Trophoblast cell (in vitro differentiated cells and primary cell): ENCODE measurements at regions not wholly inside any gene's neighbourhood (a gene's known extent, or its start where the extent isn't known, plus 50 kb on each side); places are given as distances from the start of the nearest gene placed in this dataset.
"Not testable (repeated sequence)": the region's sequence is repeated elsewhere in the genome, so short reads cannot be mapped to it uniquely, and the experiment has no call there.

Source experiments
- DNase-seq, 2 donors: peaks; one replicate each; pipeline ENCODE4 v3.0.0-alpha.2; 2016
- H2AFZ ChIP-seq: 2 replicates; pipeline ENCODE4 v1.6.1; 2013; ENCODE audit warnings: low read length, moderate library complexity, mild to moderate bottlenecking; ENCODE audit not compliant: insufficient read depth, poor library complexity
- H2AK5ac ChIP-seq: 2 replicates; pipeline ENCODE4 v1.6.1; 2013; ENCODE audit warnings: mild to moderate bottlenecking, low read length
- H2BK120ac ChIP-seq: 2 replicates; pipeline ENCODE4 v1.6.1; 2013; ENCODE audit warnings: low read length, mild to moderate bottlenecking, moderate library complexity; ENCODE audit not compliant: insufficient read depth, poor library complexity
- H2BK12ac ChIP-seq: 2 replicates; pipeline ENCODE4 v1.6.1; 2013; ENCODE audit warnings: mild to moderate bottlenecking, low read length, moderate library complexity
- H2BK5ac ChIP-seq: 2 replicates; pipeline ENCODE4 v1.6.1; 2013; ENCODE audit warnings: low read length, low read depth, moderate library complexity, mild to moderate bottlenecking; ENCODE audit not compliant: poor library complexity
- H3K14ac ChIP-seq: 2 replicates; pipeline ENCODE4 v1.6.1; 2013; ENCODE audit warnings: mild to moderate bottlenecking, low read length
- H3K18ac ChIP-seq: 2 replicates; pipeline ENCODE4 v1.6.1; 2013; ENCODE audit warnings: mild to moderate bottlenecking, low read length
- H3K23ac ChIP-seq: 2 replicates; pipeline ENCODE4 v1.6.1; 2013; ENCODE audit warnings: low read length
- H3K27ac ChIP-seq: 2 replicates; pipeline ENCODE4 v1.5.1; 2013; ENCODE audit warnings: low read depth, mild to moderate bottlenecking, inconsistent platforms, low read length, moderate library complexity
- H3K27me3 ChIP-seq: 2 replicates; pipeline ENCODE4 v1.6.1; 2013; ENCODE audit warnings: inconsistent platforms, mild to moderate bottlenecking, low read length, moderate library complexity; ENCODE audit not compliant: insufficient read depth
- H3K36me3 ChIP-seq, 2 experiments: 1 replicate in 1 of 2; 2 replicates in 1 of 2; pipeline ENCODE4 v1.6.1; 2013; ENCODE audit warnings: low read length in 2 of 2, mild to moderate bottlenecking in 2 of 2, moderate library complexity in 1 of 2; ENCODE audit not compliant: insufficient read depth in 2 of 2, control insufficient read depth in 1 of 2
- H3K4ac ChIP-seq: 2 replicates; pipeline ENCODE4 v1.6.1; 2013; ENCODE audit warnings: low read depth, mild to moderate bottlenecking, low read length, moderate library complexity
- H3K4me1 ChIP-seq, 2 experiments: 1 replicate in 1 of 2; 2 replicates in 1 of 2; pipeline ENCODE4 v1.6.1; 2013; ENCODE audit warnings: low read length in 2 of 2, mild to moderate bottlenecking in 2 of 2, moderate library complexity in 1 of 2; ENCODE audit not compliant: insufficient read depth in 2 of 2, control insufficient read depth in 1 of 2
- H3K4me2 ChIP-seq: 2 replicates; pipeline ENCODE4 v1.6.1; 2013; ENCODE audit warnings: inconsistent platforms, mild to moderate bottlenecking, low read length, moderate library complexity
- H3K4me3 ChIP-seq: 2 replicates; pipeline ENCODE4 v1.5.1; 2013; ENCODE audit warnings: mild to moderate bottlenecking, low read depth, low read length, inconsistent platforms
- H3K79me1 ChIP-seq: one replicate; pipeline ENCODE4 v1.6.1; 2013; ENCODE audit warnings: low read length
- H3K79me2 ChIP-seq: 2 replicates; pipeline ENCODE4 v1.6.1; 2013; ENCODE audit warnings: low read length, mild to moderate bottlenecking; ENCODE audit not compliant: control insufficient read depth, insufficient read depth, poor library complexity
- H3K9ac ChIP-seq: 2 replicates; pipeline ENCODE4 v1.6.1; 2013; ENCODE audit warnings: mild to moderate bottlenecking, low read length
- H3K9me3 ChIP-seq: 2 replicates; pipeline ENCODE4 v1.6.1; 2013; ENCODE audit warnings: low read depth, mild to moderate bottlenecking, control low read depth, inconsistent platforms, low read length; ENCODE audit not compliant: insufficient read depth
- H4K12ac ChIP-seq: 2 replicates; pipeline ENCODE4 v1.6.1; 2013; ENCODE audit warnings: low read depth, mild to moderate bottlenecking, low read length, moderate library complexity
- H4K8ac ChIP-seq: 2 replicates; pipeline ENCODE4 v1.6.1; 2013; ENCODE audit warnings: low read depth, mild to moderate bottlenecking, low read length, moderate library complexity
- H4K91ac ChIP-seq: one replicate; pipeline ENCODE4 v1.6.1; 2013; ENCODE audit warnings: low read depth, mild to moderate bottlenecking, low read length, moderate library complexity
- WGBS: extraction: QIAGEN DNeasy Blood & Tissue Kit; methylation state at CpG from one replicate; pipeline ENCODE4 v1.1.7; 2013; ENCODE audit warnings: missing lambda C conversion rate; ENCODE audit not compliant: insufficient read length, insufficient coverage; ENCODE audit errors: extremely low coverage; 5-methylcytosine and 5-hydroxymethylcytosine counted together

DNA sequence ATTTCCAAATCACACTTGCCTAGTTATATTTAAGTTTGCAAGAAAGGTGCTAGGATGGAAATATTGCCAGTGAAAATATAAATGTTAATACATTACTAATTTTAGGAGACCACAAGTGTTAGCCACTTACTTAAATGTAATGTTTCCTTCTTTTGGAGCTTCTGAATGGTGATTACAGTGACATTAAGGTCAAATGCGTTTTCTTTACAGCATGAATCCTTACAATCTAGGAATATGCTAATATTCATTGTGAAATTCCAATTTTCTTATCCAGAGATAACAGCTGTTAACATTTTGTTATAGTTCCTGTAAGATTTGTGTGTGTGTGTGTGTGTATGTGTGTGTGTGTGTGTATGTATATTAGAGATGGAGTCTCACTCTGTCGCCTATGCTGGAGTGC, 70.2 kb upstream of the NUDT6 start:
- Histone ChIP-seq H3K23ac (no peak overlapping the region), H3K9me3 (peaks cover 3% of the 10 kb centered on the region), H2BK5ac (no peak overlapping the region), H2BK12ac (no peak overlapping the region), H3K9ac (no peak overlapping the region), H4K91ac (no peak overlapping the region), H3K79me1 (no peaks in the 10 kb centered on the region), H4K8ac (no peak overlapping the region), H3K14ac (no peak overlapping the region), H3K79me2 (no peaks in the 10 kb centered on the region), H2AFZ (no peak overlapping the region), H3K27ac (no peak overlapping the region), H3K4me2 (no peak overlapping the region), H3K4me3 (no peak overlapping the region), H2BK120ac (no peak overlapping the region), H3K4ac (no peak overlapping the region), H3K4me1 (no peaks in the 10 kb centered on the region), H3K18ac (no peak overlapping the region), H2AK5ac (no peak overlapping the region), H4K12ac (no peak overlapping the region), H3K36me3 (no peaks in the 10 kb centered on the region), H3K27me3 (no peaks in the 10 kb centered on the region)
- no CpG with 5 or more reads among the region's 2 CpGs for WGBS
- no peak for DNase-seq

DNA sequence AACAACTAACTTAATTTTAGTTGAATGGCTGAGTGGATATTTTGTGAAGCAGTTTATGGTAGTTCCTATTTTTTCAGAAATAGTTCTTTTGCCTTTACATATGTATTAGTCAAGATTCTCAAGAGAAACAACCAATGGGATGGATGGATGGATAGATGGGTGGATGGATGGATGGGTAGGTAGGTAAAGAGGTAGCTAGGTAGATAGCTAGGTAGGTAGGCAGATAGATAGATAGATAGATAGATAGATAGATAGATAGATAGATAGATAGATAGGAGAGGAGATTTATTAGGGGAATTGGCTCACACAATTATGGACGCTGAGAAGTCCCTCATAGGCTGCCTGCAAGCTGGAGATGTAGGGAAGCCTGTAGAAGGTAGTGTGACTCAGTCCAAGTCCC, 74.0 kb upstream of the NUDT6 start:
- no peak overlapping the region for H3K27ac ChIP-seq
- no peak overlapping the region for H4K91ac ChIP-seq
- no peak overlapping the region for H2AK5ac ChIP-seq
- no peaks in the 10 kb centered on the region for H3K9me3 ChIP-seq
- no peak overlapping the region for H3K4me3 ChIP-seq
- H3K79me2 ChIP-seq = no peaks in the 10 kb centered on the region
- no peaks in the 10 kb centered on the region for H3K4me1 ChIP-seq
- H3K36me3 ChIP-seq = no peaks in the 10 kb centered on the region
- H2BK12ac ChIP-seq = no peak overlapping the region
- no peak overlapping the region for H3K14ac ChIP-seq
- no peak overlapping the region for H3K4ac ChIP-seq
- H4K12ac ChIP-seq = no peak overlapping the region
- H3K79me1 ChIP-seq = no peaks in the 10 kb centered on the region
- no peak overlapping the region for H3K23ac ChIP-seq
- no CpG with 5 or more reads among the region's 1 CpG for WGBS
- no peak overlapping the region for H3K9ac ChIP-seq
- H3K4me2 ChIP-seq = no peak overlapping the region
- H3K27me3 ChIP-seq = no peaks in the 10 kb centered on the region
- no peak overlapping the region for H2AFZ ChIP-seq
- DNase-seq = no peak
- H2BK5ac ChIP-seq = no peak overlapping the region
- no peak overlapping the region for H3K18ac ChIP-seq
- no peak overlapping the region for H4K8ac ChIP-seq
- no peak overlapping the region for H2BK120ac ChIP-seq

- H3K9me3 ChIP-seq = no peaks in the 10 kb centered on the region
- no peak overlapping the region for H3K27ac ChIP-seq
- H3K4me1 ChIP-seq = no peaks in the 10 kb centered on the region
- H3K14ac ChIP-seq = no peak overlapping the region
- no peak overlapping the region for H3K4ac ChIP-seq
- H3K23ac ChIP-seq = no peak overlapping the region
- WGBS = no CpG with 5 or more reads among the region's 2 CpGs
- H4K91ac ChIP-seq = no peak overlapping the region
- H3K9ac ChIP-seq = no peak overlapping the region
- H4K8ac ChIP-seq = no peak overlapping the region
- H4K12ac ChIP-seq = no peak overlapping the region
- DNase-seq = no peak
- no peak overlapping the region for H2BK120ac ChIP-seq
- H3K18ac ChIP-seq = no peak overlapping the region
- H3K4me3 ChIP-seq = no peak overlapping the region
- no peaks in the 10 kb centered on the region for H3K79me2 ChIP-seq
- no peaks in the 10 kb centered on the region for H3K36me3 ChIP-seq
- no peak overlapping the region for H2AK5ac ChIP-seq
- no peak overlapping the region for H2BK5ac ChIP-seq
- H2AFZ ChIP-seq = no peak overlapping the region
- H3K27me3 ChIP-seq = no peaks in the 10 kb centered on the region
- no peak overlapping the region for H3K4me2 ChIP-seq
- H2BK12ac ChIP-seq = no peak overlapping the region
- no peaks in the 10 kb centered on the region for H3K79me1 ChIP-seq
Measured at GRCh38 chr4:122997463-122998101, 75.2 kb upstream of the NUDT6 start.

GRCh38 chr4:123004079-123004478, 81.7 kb upstream of the NUDT6 start:
- not testable (repeated sequence) for H3K4me3 ChIP-seq, H3K27ac ChIP-seq, H2BK5ac ChIP-seq, H2AK5ac ChIP-seq, H3K79me2 ChIP-seq, H3K4me1 ChIP-seq, H2BK120ac ChIP-seq, H2AFZ ChIP-seq, H3K4ac ChIP-seq, H3K27me3 ChIP-seq, H3K79me1 ChIP-seq, H3K4me2 ChIP-seq, H3K14ac ChIP-seq, H4K91ac ChIP-seq, H3K23ac ChIP-seq, H4K8ac ChIP-seq, H3K36me3 ChIP-seq, H3K18ac ChIP-seq, H3K9me3 ChIP-seq, H4K12ac ChIP-seq, H3K9ac ChIP-seq, H2BK12ac ChIP-seq
- peak in 1 of 2 donors; percentile 20 for DNase-seq
- WGBS = no CpG with 5 or more reads among the region's 17 CpGs
